ENCODE measurements at regions not wholly inside any gene's neighbourhood (a gene's known extent, or its start where the extent isn't known, plus 50 kb on each side); places are given as distances from the start of the nearest gene placed in this dataset.

GRCh38 chr2:224242561-224242960 is 159.3 kb downstream of the FAM124B start:
- CTCF ChIA-PET (ENCODE audit: unreplicated experiment), result no interaction called here

GRCh38 chr2:224241812-224242211 is 160.1 kb downstream of the FAM124B start:
- intact Hi-C loops (cut with micrococcal nuclease; ENCODE audit: unreplicated experiment), result no loop called here
- H3K9me3 ChIP-seq (ENCODE audit: low read length), result no peaks in the 10 kb centered on the region
- no peaks in the 10 kb centered on the region for H3K79me2 ChIP-seq (ENCODE audit: insufficient read depth, low read depth, low read length)
- H3K4me2 ChIP-seq (ENCODE audit: low read length), result no peak overlapping the region
- H3K36me3 ChIP-seq (ENCODE audit: insufficient read depth, low read length), result no peaks in the 10 kb centered on the region
- TF ChIP-seq CTCF (conservative IDR thresholded peaks at IDR 0.05; ENCODE audit: low read length), result no peak
- TF ChIP-seq EZH2phosphoT487 (IDR thresholded peaks at IDR 0.05; ENCODE audit: borderline replicate concordance, low read depth, low read length), result no peak
- no TSS peak for BruUV-seq (replicated peaks)
- H3K4me1 ChIP-seq (ENCODE audit: insufficient read depth, low read length, poor library complexity, severe bottlenecking), result no peaks in the 10 kb centered on the region
- no peak overlapping the region for H3K4me3 ChIP-seq (ENCODE audit: low read depth, low read length, poor library complexity, severe bottlenecking)
- no peaks in the 10 kb centered on the region for H4K20me1 ChIP-seq (ENCODE audit: insufficient read depth, low read length)
- H2AFZ ChIP-seq (ENCODE audit: low read length), result no peak overlapping the region
- ChIA-PET CTCF (ENCODE audit: unreplicated experiment) (no interaction called here), POLR2A (interaction anchor here (0.6 to 1.4 kb wide), 2 partner anchors 35 to 1841 kb away, joined by 3 read pairs; no protein-coding TSS in a partner anchor)
- no peak for DNase-seq (ENCODE audit: low spot score)
- H3K9me2 ChIP-seq (ENCODE audit: insufficient read depth, low read length), result no peaks in the 10 kb centered on the region
- no peak overlapping the region for H3K27ac ChIP-seq (ENCODE audit: low read depth, low read length, poor library complexity, severe bottlenecking)

More at GRCh38 chr2:224242561-224242960, 159.3 kb downstream of the FAM124B start:
- Histone ChIP-seq H3K9me3 (ENCODE audit: low read length) (no peaks in the 10 kb centered on the region), H2AFZ (ENCODE audit: low read length) (no peak overlapping the region), H3K27ac (ENCODE audit: low read depth, low read length, poor library complexity, severe bottlenecking) (no peak overlapping the region), H4K20me1 (ENCODE audit: insufficient read depth, low read length) (no peaks in the 10 kb centered on the region), H3K4me1 (ENCODE audit: insufficient read depth, low read length, poor library complexity, severe bottlenecking) (no peaks in the 10 kb centered on the region), H3K36me3 (ENCODE audit: insufficient read depth, low read length) (no peaks in the 10 kb centered on the region), H3K4me2 (ENCODE audit: low read length) (no peak overlapping the region), H3K79me2 (ENCODE audit: insufficient read depth, low read depth, low read length) (no peaks in the 10 kb centered on the region), H3K9me2 (ENCODE audit: insufficient read depth, low read length) (no peaks in the 10 kb centered on the region), H3K4me3 (ENCODE audit: low read depth, low read length, poor library complexity, severe bottlenecking) (no peak overlapping the region)
- POLR2A ChIA-PET, result interaction anchor here (0.6 to 1.4 kb wide), 3 partner anchors 36 to 1842 kb away, joined by 3 to 5 read pairs (median 3); no protein-coding TSS in a partner anchor
- DNase-seq (ENCODE audit: low spot score), result no peak
- intact Hi-C loops (cut with micrococcal nuclease; ENCODE audit: unreplicated experiment), result no loop called here
- no TSS peak for BruUV-seq (replicated peaks)
- no peak for TF ChIP-seq CTCF (conservative IDR thresholded peaks at IDR 0.05; ENCODE audit: low read length)
- no peak for TF ChIP-seq EZH2phosphoT487 (IDR thresholded peaks at IDR 0.05; ENCODE audit: borderline replicate concordance, low read depth, low read length)

- no peaks in the 10 kb centered on the region for H3K36me3 ChIP-seq (ENCODE audit: insufficient read depth, low read length)
- POLR2A ChIA-PET, result interaction anchor here (1.4 kb wide), 1 partner anchor 34 kb away, joined by 3 read pairs; no protein-coding TSS in a partner anchor
- intact Hi-C loops (cut with micrococcal nuclease; ENCODE audit: unreplicated experiment), result no loop called here
- H3K9me2 ChIP-seq (ENCODE audit: insufficient read depth, low read length), result no peaks in the 10 kb centered on the region
- H2AFZ ChIP-seq (ENCODE audit: low read length), result no peak overlapping the region
- no peaks in the 10 kb centered on the region for H4K20me1 ChIP-seq (ENCODE audit: insufficient read depth, low read length)
- no peaks in the 10 kb centered on the region for H3K9me3 ChIP-seq (ENCODE audit: low read length)
- no peak overlapping the region for H3K4me2 ChIP-seq (ENCODE audit: low read length)
- DNase-seq (ENCODE audit: low spot score), result no peak
- H3K4me3 ChIP-seq (ENCODE audit: low read depth, low read length, poor library complexity, severe bottlenecking), result no peak overlapping the region
- H3K27ac ChIP-seq (ENCODE audit: low read depth, low read length, poor library complexity, severe bottlenecking), result no peak overlapping the region
- TF ChIP-seq EZH2phosphoT487 (IDR thresholded peaks at IDR 0.05; ENCODE audit: borderline replicate concordance, low read depth, low read length) (no peak), CTCF (conservative IDR thresholded peaks at IDR 0.05; ENCODE audit: low read length) (no peak)
- CTCF ChIA-PET (ENCODE audit: unreplicated experiment), result no interaction called here
- no TSS peak for BruUV-seq (replicated peaks)
- H3K4me1 ChIP-seq (ENCODE audit: insufficient read depth, low read length, poor library complexity, severe bottlenecking), result no peaks in the 10 kb centered on the region
- H3K79me2 ChIP-seq (ENCODE audit: insufficient read depth, low read depth, low read length), result no peaks in the 10 kb centered on the region
Measured at GRCh38 chr2:224241001-224241400, 160.9 kb downstream of the FAM124B start.

All from OCI-LY7 (cell line).